Stimulated activated naive CD8-positive, alpha-beta T cell treated with anti-CD3 and anti-CD28 coated beads, Interleukin-15, amount 100 ng/mL, for 72 hours (primary cell): ENCODE measurements at regions not wholly inside any gene's neighbourhood (a gene's known extent, or its start where the extent isn't known, plus 50 kb on each side); places are given as distances from the start of the nearest gene placed in this dataset.

Source experiments
- ATAC-seq: fragments of 150-1000 bp; cut with Tn5 transposase; 2 replicates; pipeline ENCODE4 v1.10.0; 2021; ENCODE audit warnings: mild to moderate bottlenecking, moderate library complexity
- DNase-seq, 2 donors: peaks; one replicate each; pipeline ENCODE4 v3.0.0; 2021 to 2022
- H3K27ac Mint-ChIP-seq, 2 donors: one replicate each; pipeline ENCODE4 v1.8.0; 2022; ENCODE audit warnings: mild to moderate bottlenecking in 2 of 2, mixed read lengths in 2 of 2, moderate library complexity in 2 of 2
- H3K27me3 Mint-ChIP-seq: one replicate; pipeline ENCODE4 v1.8.0; 2022; ENCODE audit warnings: mixed read lengths
- H3K4me1 Mint-ChIP-seq: one replicate; pipeline ENCODE4 v1.8.0; 2022; ENCODE audit warnings: mild to moderate bottlenecking, mixed read lengths
- H3K4me3 Mint-ChIP-seq, 2 donors: one replicate each; pipeline ENCODE4 v1.8.0; 2022; ENCODE audit warnings: mild to moderate bottlenecking in 2 of 2, mixed read lengths in 2 of 2, moderate library complexity in 1 of 2
- H3K9me3 Mint-ChIP-seq, 2 donors: one replicate each; pipeline ENCODE4 v1.8.0; 2022; ENCODE audit warnings: mixed read lengths in 2 of 2

- Mint-ChIP-seq H3K27me3 (peaks cover 33% of the 10 kb centered on the region), H3K4me3 (no peak overlapping the region), H3K27ac (no peak overlapping the region), H3K4me1 (peaks cover 6% of the 10 kb centered on the region), H3K9me3 (no peaks in the 10 kb centered on the region)
- ATAC-seq: no peak
- DNase-seq: no peak
Measured at GRCh38 chr1:239918634-239919033, 173.0 kb upstream of the FMN2 start.

GRCh38 chr1:239920214-239920613 lies 171.5 kb upstream of the FMN2 start:
- DNase-seq (no peak), ATAC-seq (no peak)
- H3K4me1 Mint-ChIP-seq: peaks cover 6% of the 10 kb centered on the region
- H3K9me3 Mint-ChIP-seq: no peaks in the 10 kb centered on the region
- H3K27ac Mint-ChIP-seq: no peak overlapping the region
- H3K27me3 Mint-ChIP-seq: peaks cover 33% of the 10 kb centered on the region
- H3K4me3 Mint-ChIP-seq: no peak overlapping the region

DNA sequence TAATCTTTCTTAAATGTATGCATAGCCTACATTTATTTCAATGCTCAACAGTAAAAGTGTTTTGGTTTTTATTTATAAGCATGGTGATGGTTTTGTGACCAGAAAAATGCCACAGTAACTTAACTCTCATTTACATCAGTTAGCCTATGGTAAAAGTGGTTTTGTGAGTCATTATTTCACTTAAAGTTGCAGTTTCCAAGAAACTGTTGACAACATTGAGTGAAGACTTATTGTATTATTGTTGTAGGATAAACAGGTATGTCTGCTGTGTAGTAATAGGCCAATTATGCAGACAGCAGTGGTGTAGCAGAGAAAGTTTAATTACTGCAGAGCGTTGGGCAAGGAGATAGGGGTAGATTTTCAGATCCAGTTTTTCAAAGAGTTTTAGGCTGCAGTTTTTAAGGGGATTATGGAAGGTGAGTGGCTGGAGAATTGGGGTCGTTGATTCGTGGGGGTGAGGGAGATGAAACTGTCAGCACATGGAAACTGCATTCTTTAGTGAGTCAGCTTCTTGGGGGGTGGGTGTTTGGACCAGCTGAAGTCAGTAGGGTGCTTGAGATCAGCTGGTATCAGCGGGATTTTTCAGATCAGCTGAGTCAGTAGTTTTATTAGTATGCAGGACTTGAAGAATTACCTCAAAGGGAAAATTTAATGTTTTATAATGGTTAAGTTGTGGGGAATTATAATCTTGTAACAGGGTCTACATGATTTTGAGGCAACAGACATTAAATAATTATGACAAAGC lies 168.7 kb upstream of the FMN2 start:
- Mint-ChIP-seq H3K9me3 (no peaks in the 10 kb centered on the region), H3K4me3 (peak overlapping the region in 1 of 2 donors; percentile 7), H3K27me3 (peaks cover 26% of the 10 kb centered on the region), H3K27ac (peak overlapping the region in 1 of 2 donors; percentile 49), H3K4me1 (peaks cover 6% of the 10 kb centered on the region)
- ATAC-seq: peak; percentile 76
- DNase-seq: no peak

DNA sequence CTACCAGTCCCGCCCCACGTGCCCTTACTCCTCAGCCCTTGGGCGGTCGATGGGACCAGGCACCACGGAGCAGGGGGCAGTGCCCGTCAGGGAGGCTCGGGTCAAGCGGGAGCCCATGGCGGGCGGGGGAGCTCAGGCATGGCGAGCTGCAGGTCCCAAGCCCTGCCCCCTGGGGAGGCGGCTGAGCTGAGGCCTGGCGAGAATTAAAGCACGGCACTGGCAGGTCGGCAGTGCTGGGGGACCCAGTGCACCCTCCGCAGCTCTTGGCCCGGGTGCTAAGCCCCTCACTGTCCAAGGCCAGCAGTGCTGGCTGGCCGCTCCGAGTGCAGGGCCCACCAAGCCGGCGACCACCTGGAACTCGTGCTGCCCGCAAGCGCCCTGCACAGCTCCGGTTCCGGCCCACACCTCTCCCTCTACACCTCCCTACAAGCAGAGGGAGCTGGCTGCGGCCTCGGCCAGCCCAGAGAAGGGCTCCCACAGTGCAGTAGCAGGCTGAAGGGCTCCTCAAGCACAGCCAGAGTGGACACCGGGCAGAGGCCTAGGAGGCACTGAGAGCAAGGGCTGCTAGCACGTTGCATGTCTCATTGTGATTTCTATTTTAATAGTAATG lies 166.8 kb upstream of the FMN2 start:
- Mint-ChIP-seq H3K27me3 (peaks cover 16% of the 10 kb centered on the region), H3K9me3 (no peaks in the 10 kb centered on the region), H3K4me1 (peaks cover 6% of the 10 kb centered on the region), H3K4me3 (no peak overlapping the region), H3K27ac (no peak overlapping the region)
- DNase-seq (no peak), ATAC-seq (peak; percentile 29)

DNA sequence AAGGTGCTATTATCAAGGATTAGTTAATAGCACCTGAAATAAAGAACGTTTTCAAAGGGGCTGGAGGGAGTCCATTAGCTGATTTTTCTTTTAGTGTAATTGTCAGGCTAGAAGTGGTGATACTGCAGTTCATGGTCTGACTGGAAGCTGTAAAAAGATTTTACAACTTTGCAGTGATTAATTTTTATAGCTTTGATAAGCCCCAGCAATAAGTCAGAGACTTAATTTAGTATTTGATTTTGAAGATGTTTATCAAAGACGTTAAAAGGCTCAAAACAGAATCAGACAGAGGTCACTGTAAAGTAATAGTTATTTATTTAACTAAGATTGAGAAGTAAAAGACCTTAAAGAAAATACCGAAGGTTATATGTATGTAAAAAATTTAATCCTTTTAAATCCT lies 165.5 kb upstream of the FMN2 start:
- Mint-ChIP-seq H3K4me3 (no peak overlapping the region), H3K9me3 (no peaks in the 10 kb centered on the region), H3K27ac (no peak overlapping the region), H3K27me3 (peaks cover 10% of the 10 kb centered on the region), H3K4me1 (peaks cover 6% of the 10 kb centered on the region)
- DNase-seq (no peak), ATAC-seq (no peak)

GRCh38 chr1:239929317-239929716 lies 162.4 kb upstream of the FMN2 start:
- no peaks in the 10 kb centered on the region for H3K4me1 Mint-ChIP-seq
- no peak overlapping the region for H3K27ac Mint-ChIP-seq
- no peak for DNase-seq
- H3K4me3 Mint-ChIP-seq: no peak overlapping the region
- H3K9me3 Mint-ChIP-seq: no peaks in the 10 kb centered on the region
- H3K27me3 Mint-ChIP-seq: peaks cover 22% of the 10 kb centered on the region
- ATAC-seq: no peak

- ATAC-seq (no peak), DNase-seq (no peak)
- Mint-ChIP-seq H3K4me3 (no peak overlapping the region), H3K27ac (no peak overlapping the region), H3K27me3 (peaks cover 22% of the 10 kb centered on the region), H3K4me1 (no peaks in the 10 kb centered on the region), H3K9me3 (no peaks in the 10 kb centered on the region)
Measured at GRCh38 chr1:239930686-239931262, 160.9 kb upstream of the FMN2 start.

DNA sequence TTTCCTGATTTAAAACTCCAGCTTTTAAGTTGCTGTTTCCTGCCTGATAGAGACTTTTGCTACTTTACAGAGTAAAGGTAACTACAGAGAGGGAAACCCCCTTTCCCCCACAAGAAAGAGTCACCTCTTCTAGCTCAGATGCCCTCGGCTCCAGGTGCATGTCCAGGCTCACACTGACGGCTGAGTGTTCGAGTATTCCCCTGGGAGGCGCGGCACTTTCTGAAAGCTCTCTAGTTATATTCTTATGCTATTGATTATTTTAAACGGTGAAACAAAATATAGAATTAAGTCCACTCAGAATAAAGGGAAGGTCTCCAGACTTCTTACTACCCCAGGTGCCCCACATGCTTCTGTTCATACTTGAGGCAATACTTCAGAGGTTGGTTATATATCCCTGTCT lies 160.3 kb upstream of the FMN2 start:
- no peak overlapping the region for H3K4me3 Mint-ChIP-seq
- no peaks in the 10 kb centered on the region for H3K9me3 Mint-ChIP-seq

GRCh38 chr1:239939602-239940001 lies 152.1 kb upstream of the FMN2 start:
- DNase-seq (no peak), ATAC-seq (no peak)
- Mint-ChIP-seq H3K27me3 (no peaks in the 10 kb centered on the region), H3K4me3 (no peak overlapping the region), H3K9me3 (peaks cover 0 to 19% of the 10 kb centered on the region in 2 donors), H3K4me1 (no peaks in the 10 kb centered on the region), H3K27ac (peak overlapping the region in 1 of 2 donors; percentile 60)

More for the DNA sequence above, 160.3 kb upstream of the FMN2 start:
- no peak for DNase-seq
- no peaks in the 10 kb centered on the region for H3K4me1 Mint-ChIP-seq
- peaks cover 22% of the 10 kb centered on the region for H3K27me3 Mint-ChIP-seq
- H3K27ac Mint-ChIP-seq: peak overlapping the region in 1 of 2 donors; percentile 16
- no peak for ATAC-seq

- ATAC-seq: no peak
- no peaks in the 10 kb centered on the region for H3K4me1 Mint-ChIP-seq
- H3K4me3 Mint-ChIP-seq: no peak overlapping the region
- H3K27me3 Mint-ChIP-seq: no peaks in the 10 kb centered on the region
- no peak overlapping the region for H3K27ac Mint-ChIP-seq
- no peak for DNase-seq
- peaks cover 0 to 19% of the 10 kb centered on the region in 2 donors for H3K9me3 Mint-ChIP-seq
Measured at GRCh38 chr1:239943761-239944160, 147.9 kb upstream of the FMN2 start.

DNA sequence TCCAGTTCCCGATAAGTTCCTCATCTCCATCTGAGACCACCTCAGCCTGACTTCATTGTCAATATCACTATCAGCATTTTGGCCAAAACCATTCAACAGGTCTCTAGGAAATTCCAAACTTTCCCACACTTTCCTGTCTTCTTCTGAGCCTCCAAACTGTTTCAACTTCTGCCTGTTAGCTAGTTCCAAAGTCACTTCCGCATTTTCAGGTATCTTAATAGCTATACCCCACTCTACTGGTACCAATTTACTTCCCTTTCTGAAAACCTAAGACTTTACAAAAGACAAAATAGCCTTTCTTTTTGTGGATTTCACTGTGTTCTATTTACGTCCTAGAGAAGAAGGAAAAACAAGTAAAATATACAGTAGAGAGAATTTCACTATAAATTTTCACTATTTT lies 147.0 kb upstream of the FMN2 start:
- Mint-ChIP-seq H3K27ac (no peak overlapping the region), H3K4me1 (no peaks in the 10 kb centered on the region), H3K9me3 (peaks cover 0 to 19% of the 10 kb centered on the region in 2 donors), H3K27me3 (no peaks in the 10 kb centered on the region), H3K4me3 (no peak overlapping the region)
- DNase-seq (no peak), ATAC-seq (no peak)

GRCh38 chr1:239947801-239948200 lies 143.9 kb upstream of the FMN2 start:
- DNase-seq (no peak), ATAC-seq (no peak)
- Mint-ChIP-seq H3K27ac (no peak overlapping the region), H3K27me3 (no peaks in the 10 kb centered on the region), H3K4me3 (no peak overlapping the region), H3K9me3 (peaks cover 0 to 17% of the 10 kb centered on the region in 2 donors), H3K4me1 (no peaks in the 10 kb centered on the region)

GRCh38 chr1:239951511-239952140 lies 140.1 kb upstream of the FMN2 start:
- Mint-ChIP-seq H3K27me3 (peaks cover 16% of the 10 kb centered on the region), H3K27ac (no peak overlapping the region), H3K4me1 (no peaks in the 10 kb centered on the region), H3K4me3 (no peak overlapping the region), H3K9me3 (no peaks in the 10 kb centered on the region)
- ATAC-seq (no peak), DNase-seq (peak; percentile 36 to 37)

DNA sequence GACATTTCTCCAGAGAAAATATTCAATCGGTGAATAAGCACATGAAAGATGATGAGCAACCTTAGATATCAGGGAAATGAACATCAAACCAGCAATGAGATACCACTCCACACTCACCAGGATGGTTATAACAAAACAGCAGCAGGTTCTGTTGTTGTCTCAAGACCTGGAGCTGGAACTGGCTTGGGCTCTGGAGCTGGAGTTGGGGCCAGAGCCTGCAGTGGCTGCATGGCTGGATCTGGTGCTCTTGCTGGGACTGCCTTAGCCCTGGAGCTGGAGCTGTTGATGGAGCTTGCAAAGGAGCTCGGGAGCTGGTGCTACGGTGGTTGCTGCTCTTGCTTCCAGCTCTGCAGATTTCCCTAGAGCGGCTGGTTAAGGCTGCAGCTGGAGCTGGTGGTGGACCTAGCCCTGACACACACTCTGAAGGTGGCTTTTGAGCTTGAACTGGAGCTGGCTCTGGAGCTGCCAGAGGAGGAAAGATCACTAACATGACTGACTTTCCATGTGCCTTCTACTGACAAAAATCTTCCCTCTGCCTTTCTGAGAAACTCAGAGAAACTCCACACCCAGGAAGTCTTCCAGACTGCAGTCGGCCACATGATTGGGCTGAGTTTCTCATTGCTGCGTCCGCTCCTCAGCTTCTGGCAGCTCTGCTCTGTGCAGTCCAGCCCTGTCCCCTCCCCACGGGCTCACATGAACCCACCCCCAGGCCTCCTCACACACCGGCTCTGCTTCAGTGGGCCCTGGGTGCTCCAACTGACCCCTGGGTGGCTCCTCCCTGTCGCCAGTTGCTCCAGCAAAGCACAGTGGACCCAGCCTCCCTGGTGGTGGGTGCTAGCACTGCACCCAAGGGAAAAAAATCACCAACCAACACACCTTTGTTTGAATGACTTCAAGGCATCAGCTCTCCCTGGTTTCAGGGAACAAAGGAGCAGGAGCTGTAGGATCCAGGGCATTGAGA lies 139.1 kb upstream of the FMN2 start:
- peaks cover 24% of the 10 kb centered on the region for H3K27me3 Mint-ChIP-seq
- no peak for DNase-seq
- H3K4me1 Mint-ChIP-seq: no peaks in the 10 kb centered on the region
- no peaks in the 10 kb centered on the region for H3K9me3 Mint-ChIP-seq
- ATAC-seq: peak; percentile 31
- H3K27ac Mint-ChIP-seq: no peak overlapping the region
- H3K4me3 Mint-ChIP-seq: no peak overlapping the region

DNA sequence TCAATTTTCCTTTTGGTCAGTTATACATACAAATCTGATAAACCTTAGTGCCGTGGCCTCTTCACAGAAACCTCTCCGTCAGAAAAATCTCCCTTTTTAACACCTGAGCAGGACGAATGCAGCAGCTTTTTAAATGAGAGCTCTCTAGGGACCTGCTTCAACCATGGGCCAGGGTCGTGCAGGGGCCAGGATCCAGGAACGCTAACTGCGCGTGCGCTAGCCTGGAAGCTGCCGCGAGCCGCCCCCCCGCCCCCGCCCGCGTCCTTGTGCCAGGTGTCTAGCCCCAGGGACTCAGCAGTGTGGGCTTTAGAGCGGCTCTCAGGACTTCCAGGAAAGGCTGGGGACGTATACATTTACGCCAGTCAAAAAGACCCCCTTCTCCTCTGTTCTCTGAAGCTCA lies 136.8 kb upstream of the FMN2 start:
- no peak overlapping the region for H3K27ac Mint-ChIP-seq
- ATAC-seq: no peak
- peaks cover 27% of the 10 kb centered on the region for H3K27me3 Mint-ChIP-seq
- DNase-seq: no peak
- H3K4me3 Mint-ChIP-seq: no peak overlapping the region
- no peaks in the 10 kb centered on the region for H3K9me3 Mint-ChIP-seq
- no peaks in the 10 kb centered on the region for H3K4me1 Mint-ChIP-seq
